GM18867 (cell line): ENCODE measurements at regions not wholly inside any gene's neighbourhood (a gene's known extent, or its start where the extent isn't known, plus 50 kb on each side); places are given as distances from the start of the nearest gene placed in this dataset.
"Not testable (repeated sequence)": the region's sequence is repeated elsewhere in the genome, so short reads cannot be mapped to it uniquely, and the experiment has no call there.

Source experiments
- ATAC-seq: cut with Tn5 transposase; IDR thresholded peaks from one replicate; pipeline ENCODE4 v1.9.1; 2021; ENCODE audit warnings: mild to moderate bottlenecking, moderate library complexity; ENCODE audit not compliant: unreplicated experiment

DNA sequence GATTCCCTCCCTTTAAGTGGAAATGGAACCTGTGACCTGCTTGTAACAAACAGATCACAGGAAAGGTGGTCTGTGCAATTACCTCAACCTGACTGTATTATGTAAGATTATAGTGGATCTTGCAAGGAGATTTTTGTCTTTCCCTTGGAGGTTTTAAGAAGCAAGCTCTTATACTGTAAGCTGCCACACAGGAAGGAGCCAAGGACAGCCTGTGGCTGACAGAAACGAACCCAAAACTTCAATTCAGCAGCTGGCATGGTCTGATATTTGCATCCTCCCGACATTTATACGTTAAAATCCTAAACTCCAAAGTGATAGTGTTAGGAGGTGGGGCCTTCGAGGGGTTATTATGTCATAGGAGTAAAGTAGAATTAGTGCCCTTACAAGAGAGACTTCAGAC lies 711.8 kb upstream of the CTNND2 start:
- no peak for ATAC-seq

DNA sequence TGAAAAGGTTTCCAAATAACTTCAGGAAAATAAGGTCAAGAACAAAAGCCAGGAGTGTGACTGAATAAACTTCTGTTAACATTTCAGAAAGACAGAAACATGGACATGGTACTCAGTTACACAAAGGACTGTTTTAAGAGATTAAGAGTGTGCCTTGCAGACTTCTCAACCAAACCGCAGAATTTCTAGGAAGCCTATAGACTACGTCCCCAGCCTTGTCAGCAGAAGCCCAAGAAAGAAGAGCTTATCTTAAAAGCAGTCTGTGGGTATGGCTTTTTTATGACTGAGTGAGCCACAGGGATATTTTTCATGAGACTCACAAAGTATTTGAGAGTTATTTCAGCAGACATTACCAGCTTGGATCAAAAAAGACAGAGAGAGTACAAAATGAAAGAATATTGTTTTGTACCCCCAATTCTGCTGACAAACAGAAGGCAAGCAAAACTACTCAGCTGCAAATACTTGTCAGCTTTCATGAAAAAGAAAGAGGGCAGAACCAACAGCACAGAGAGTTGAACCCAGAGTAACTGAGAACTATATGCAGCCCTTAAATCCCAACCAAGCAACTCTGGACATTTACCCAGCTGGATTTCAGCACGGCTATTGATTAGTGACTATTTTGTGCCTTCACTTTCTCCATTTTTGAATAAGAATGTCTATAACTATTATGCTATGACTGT lies 711.0 kb upstream of the CTNND2 start:
- no peak for ATAC-seq

DNA sequence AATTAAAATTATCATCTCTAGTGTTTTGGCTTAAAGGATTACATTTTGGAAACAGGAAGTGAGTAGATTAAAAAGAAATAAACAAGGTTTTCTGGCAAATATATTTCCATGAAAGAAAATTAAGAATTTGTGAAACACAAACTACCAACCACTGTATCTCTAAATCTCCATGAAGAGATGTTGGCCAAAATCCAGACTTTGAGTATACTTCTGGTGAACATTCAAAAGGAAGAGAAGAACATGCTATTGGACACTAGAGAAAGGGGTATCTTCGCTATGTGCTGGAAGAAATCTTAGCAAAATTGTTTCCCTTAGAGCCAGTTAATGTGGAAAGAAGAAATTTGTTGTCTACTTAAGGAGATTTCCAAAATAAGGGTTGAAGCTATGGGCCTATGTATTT lies 710.4 kb upstream of the CTNND2 start:
- no peak for ATAC-seq

DNA sequence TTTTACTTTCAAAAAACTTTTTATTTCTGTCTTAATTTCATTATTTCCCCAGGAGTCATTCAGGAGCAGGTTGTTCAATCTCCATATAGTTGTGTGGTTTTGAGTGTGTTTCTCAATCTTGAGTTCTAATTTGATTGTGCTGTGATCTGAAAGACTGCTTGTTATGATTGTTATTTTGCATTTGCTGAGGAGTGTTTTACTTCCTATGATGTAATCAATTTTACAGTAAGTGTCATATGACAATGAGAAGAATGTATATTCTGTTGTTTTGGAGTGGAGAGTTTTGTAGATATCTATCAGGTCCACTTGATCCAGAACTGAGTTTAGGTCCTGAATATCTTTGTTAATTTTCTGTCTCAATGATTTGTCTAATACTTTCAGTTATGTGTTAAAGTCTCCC lies 706.9 kb upstream of the CTNND2 start:
- ATAC-seq, result no peak

DNA sequence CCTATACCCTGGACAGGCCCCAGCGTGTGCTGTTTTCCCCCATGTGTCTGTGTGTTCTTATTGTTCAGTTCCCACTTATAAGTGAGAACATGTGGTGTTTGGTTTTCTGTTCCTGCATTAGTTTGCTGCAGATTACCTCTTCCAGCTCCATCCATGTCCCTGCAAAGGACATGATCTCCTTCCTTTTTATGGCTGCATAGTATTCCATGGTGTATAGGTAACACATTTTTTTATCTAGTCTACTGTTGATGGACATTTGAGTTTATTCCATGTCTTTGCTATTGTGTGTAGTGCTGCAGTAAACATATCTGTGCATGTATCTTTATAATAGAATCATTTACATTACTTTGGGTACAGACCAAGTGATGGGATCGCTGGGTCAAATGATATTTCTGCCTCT lies 703.6 kb upstream of the CTNND2 start:
- ATAC-seq, result not testable (repeated sequence)

DNA sequence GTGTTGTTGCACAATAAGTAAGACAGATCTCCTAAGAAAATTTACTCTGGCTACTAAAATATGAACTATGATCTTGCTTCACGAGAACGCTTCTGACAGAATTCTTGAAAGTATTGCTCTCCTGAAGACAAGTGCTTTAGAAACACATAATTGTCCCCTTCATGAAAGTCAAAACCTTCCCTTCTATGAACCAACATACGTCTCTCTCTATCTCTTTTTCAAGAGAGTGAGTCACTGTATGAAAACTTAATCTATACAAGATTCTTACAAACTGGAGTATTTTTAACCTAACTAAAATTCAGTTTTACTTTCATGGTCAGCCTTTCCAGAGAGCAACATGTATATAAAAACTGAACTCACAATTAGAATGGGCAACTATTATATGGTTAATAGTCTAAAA lies 688.0 kb upstream of the CTNND2 start:
- ATAC-seq, result no peak

DNA sequence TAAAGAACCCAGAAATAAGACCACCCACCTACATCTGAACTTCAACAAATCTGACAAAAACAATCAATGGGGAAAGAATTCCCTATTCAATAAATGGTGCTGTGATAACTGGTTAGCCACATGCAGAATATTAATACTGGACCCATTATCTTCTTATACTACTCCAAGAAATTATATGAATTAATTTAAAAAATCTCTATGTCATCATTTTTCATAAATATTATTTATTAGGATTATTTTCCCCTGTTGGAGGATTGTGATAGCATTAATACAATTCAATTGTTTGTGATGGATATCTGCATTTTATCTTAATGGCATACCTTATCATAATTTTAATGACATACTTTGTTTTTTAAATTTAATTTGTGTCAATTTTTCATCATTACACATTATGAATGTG lies 682.2 kb upstream of the CTNND2 start:
- no peak for ATAC-seq

DNA sequence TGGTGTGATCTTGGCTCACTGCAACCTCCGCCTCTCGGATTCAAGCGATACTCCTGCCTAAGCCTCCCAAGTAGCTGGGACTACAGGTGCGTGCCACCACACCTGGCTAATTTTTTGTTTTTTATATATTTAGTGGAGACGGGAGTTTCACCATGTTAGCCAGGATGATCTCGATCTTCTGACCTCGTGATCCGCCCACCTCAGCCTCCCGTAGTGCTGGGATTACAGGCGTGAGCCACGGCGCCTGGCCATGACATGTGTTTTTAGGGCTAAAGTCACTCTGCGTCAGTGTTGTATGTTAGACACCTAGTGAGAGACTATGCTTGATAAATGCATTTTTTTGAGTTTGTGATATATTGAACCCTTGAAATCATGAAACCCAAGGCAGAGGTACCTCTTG lies 674.6 kb upstream of the CTNND2 start:
- ATAC-seq, result not testable (repeated sequence)

DNA sequence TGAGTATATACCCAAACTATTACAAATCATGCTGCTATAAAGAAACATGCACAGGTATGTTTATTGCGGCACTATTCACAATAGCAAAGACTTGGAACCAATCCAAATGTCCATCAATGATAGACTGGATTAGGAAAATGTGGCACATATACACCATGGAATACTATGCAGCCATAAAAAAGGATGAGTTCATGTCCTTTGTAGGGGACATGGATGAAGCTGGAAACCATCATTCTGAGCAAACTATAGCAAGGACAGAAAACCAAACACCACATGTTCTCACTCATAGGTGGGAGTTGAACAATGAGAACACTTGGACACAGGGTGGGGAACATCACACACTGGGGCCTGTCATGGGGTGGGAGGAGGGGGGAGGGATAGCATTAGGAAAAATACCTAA lies 672.7 kb upstream of the CTNND2 start:
- not testable (repeated sequence) for ATAC-seq

DNA sequence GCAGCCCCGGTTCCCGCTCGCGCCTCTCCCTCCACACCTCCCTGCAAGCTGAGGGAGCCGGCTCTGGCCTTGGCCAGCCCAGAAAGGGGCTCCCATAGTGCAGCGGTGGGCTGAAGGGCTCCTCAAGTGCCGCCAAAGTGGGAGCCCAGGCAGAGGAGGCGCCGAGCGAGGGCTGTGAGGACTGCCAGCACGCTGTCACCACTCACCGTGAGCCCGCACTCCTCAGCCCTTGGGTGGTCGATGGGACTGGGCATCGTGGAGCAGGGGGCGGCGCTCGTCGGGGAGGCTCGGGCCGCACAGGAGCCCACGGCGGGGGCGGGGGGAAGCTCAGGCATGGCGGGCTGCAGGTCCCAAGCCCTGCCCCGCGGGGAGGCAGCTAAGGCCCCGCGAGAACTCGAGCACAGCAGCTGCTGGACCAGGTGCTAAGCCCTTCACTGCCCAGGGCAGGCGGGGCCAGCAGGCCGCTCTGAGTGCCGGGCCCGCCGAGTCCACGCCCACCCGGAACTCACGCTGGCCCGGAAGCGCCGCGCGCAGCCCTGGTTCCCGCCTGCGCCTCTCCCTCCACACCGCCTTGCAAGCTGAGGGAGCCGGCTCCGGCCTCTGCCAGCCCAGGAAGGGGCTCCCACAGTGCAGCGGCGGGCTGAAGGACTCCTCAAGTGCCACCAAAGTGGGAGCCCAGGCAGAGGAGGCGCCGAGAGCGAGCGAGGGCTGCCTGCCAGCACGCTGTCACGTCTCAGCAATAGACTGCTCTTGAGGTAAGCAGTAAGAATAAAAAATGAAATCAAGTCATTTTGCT lies 670.2 kb upstream of the CTNND2 start:
- not testable (repeated sequence) for ATAC-seq

DNA sequence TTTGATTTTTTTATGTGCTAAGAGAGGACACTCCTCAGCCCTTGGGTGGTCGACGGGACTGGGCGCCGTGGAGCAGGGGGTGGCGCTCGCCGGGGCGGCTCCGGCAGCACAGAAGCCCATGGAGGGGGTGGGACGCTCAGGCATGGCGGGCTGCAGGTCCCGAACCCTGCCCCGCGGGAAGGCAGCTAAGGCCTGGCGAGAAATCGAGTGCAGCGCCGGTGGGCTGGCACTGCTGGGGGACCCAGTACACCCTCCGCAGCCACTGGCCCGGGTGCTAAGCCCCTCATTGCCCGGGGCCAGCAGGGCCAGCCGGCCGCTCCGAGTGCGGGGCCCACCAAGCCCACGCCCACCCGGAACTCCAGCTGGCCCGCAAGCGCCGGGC lies 669.7 kb upstream of the CTNND2 start:
- not testable (repeated sequence) for ATAC-seq

DNA sequence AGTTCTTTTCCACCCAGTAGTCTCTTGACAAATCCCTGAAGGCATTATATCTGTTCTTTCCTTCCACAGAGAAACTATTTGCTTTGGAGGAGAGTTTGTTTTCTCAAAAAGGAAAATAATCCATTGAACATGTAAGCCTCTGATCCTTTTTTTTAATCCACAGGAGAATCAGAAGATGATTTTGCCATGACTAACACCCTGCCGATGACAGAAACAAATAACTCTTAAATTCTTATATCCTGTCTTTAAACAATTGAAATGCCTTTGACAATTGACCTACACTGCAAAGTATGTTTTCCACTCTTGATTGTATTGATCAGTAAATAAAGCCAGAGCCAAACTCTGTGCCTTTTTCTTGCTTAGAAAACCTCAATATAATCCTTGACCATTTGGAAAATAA lies 666.4 kb upstream of the CTNND2 start:
- no peak for ATAC-seq

DNA sequence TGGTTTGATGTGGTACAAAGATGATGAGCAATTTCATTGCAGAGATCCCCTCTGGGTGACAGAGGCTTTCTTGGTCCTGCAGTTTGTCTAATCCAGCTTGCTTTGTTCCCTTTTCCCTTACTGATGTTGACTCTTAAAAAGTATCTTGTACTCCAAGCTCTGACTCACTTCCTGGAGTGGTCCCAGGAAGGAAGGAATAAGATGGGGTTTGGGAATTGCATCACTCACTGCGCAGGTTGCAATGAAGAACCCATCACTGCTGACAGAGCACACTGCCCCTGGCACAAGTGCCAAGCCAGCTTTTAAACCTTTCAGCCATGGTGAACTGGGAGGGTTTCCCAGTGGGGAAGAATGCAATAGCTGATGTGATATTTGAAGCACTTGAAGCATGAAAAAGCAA lies 662.2 kb upstream of the CTNND2 start:
- no peak for ATAC-seq

DNA sequence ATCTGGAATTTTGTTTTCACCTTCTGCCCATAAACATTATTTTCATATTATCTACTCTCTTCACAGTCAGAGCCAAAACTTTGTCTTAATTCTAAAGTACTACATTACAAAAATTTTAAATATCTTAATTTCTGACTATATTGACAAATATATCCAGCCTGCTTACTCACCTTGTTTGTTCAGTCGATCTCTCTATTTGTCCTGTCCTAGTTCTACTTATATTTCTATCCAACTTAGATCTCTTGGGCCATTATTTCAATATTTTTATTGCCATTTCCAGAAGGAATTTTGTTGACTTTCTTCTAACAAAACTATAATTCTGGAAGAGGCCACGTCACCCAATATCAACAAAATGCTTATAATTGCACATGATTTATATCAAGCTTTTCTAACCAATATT lies 652.8 kb upstream of the CTNND2 start:
- ATAC-seq, result no peak

DNA sequence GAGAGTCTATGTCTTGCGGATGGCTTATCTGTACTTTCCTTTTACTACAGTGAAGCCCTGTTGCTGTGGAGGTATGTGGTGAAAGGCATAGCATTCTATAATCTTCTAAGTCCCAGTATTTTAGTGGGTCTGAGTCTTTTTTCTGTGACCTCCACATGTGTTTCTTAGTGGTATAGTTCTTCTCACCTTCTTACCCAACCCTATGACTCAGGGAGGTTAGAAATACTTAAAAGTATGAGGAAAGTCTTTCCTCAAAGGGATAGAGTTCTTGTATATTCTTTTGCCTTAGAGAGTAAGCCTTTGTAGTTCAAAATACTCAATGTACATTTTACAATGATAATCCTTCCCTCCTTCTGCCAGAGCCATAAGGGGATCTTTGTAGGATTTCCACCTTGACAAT lies 621.9 kb upstream of the CTNND2 start:
- no peak for ATAC-seq

DNA sequence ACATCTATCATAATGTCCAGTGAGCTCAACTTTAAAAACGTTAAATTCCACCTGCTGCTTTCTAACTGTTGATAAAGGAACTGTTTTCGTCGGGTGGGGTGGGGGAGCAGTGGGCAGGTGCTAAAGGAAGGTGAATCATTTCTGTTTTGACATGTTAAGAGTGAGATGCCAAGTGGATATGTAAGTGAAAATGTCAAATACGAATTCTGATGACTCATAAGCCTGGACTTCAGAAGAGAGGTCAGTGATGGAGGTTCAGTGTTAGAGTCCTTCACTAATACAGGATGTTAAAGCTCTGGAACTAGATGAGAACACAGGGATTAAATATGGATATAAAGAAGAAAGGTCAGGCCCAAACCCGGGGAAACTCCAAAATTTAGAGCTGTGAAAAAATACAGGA lies 617.9 kb upstream of the CTNND2 start:
- no peak for ATAC-seq

DNA sequence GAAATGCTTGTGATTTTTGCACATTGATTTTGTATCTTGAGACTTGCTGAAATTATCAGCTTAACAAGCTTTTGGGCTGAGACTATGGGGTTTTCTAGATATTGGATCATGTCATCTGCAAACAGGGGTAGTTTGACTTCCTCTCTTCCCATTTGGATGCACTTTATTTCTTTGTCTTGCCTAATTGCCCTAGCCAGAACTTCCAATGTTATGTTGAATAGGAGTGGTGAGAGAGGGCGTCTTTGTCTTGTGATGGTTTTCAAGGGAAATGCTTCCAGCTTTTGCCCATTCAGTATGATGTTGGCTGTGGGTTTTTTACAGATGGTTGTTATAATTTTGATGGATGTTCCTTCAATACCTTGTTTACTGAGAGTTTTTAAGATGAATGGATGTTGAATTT lies 600.7 kb upstream of the CTNND2 start:
- ATAC-seq, result not testable (repeated sequence)

DNA sequence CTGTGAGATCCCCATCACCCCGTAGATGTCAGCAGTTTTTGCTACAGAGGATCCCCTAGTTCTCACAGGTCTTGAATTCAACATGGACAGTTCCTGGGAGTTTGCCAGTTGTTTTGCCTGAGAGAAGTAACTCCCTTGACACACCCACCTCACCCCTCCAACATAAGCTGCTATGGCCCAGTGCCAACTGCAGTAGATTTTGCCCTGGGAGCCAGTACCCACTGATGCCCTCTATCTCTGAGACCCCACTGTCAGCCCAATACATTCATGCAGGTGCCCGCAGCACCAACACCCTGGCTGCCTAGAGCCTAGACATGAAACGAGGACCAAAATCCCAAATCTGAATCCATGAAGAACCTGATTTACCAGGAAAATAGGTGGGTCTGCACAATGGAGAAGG lies 583.9 kb upstream of the CTNND2 start:
- ATAC-seq, result no peak

DNA sequence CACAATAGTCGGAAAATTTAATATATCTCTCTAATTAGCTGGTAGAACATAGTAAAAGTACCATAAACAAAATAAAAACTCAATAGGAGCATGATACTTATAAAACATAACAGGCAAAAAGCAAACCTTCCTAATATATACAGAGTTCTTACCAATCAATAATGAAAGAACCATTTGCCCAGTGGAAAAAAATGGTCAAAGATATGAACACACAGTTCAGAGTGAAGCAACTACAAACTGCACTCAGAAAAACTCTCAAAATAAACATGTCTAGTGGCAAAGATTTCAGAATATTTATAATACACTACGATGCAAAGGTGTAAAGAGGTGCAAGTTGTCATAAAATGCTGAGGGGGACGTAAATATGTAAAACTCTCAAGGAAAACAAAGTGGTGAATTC lies 576.2 kb upstream of the CTNND2 start:
- ATAC-seq, result no peak

DNA sequence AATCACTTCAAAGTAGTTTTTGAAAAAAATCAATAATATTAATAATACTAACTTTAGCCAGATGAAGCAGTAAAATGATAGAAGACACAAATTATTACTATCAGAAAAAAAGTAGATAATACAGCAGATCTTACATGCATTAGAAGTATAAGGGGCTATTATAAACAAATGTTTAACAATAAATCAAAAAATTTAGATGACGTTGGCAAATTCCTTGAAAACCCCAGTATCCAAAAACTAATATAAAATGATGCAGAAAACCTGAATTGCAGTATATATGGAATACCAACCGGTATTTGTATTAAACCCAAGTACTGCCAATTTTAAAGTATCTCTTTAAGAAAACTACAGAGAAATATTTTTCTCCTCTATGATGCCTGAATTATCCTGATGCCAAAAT lies 573.3 kb upstream of the CTNND2 start:
- no peak for ATAC-seq

DNA sequence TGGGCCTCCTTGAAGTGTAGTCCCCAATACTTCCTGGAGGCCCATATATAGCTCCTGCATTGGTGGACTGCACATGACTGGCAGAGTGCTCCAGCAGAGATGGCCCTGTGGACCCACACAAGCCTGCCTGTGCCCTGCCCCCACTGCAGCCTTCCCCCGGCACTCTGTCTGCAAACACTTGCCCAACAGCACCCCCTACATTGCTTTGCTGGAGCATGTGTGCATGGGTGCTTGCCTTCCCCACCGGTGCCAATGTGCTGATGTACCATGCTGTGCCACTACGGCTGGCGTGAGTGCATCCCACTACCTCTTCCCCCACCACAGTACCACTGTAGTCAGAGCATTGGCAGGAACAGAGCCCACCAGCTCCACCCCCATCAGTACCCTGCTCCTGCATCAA lies 563.6 kb upstream of the CTNND2 start:
- no peak for ATAC-seq

DNA sequence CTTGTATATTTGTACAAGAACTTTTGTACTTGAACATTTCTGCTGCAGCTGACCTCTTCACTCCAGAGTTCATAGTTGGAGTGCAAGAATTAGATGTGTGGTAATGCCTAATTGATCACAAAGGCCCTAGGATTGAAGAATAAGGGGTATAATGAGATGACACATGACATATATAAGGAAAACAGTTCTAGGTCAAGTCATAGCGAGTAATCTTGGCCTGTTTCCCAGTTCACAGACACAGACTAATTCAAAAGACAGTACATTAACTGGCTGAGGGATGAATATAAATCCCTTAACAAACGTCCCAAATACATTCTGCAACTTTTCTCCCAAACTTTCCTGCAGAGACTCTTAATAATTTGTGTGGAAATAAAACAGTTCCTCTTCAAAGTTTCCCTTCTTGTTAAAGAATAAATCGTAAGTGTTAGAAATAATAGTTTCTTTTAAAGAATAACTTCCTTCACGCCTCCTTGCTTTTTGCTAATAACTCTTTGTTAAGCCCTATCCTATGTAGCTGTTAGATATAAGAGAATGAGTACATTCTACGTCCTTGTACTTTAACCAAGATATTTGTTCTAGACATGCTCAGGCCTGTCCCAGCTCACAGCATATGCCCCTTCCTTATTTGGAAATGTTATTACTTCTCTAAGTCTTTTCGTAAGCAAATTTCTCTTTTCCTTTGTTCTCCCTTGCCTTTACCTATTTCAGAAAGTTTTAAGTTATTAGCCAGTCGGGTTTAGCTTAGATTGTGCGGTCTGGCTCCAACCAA lies 556.4 kb upstream of the CTNND2 start:
- no peak for ATAC-seq
